ENCODE measurements at regions not wholly inside any gene's neighbourhood (a gene's known extent, or its start where the extent isn't known, plus 50 kb on each side); places are given as distances from the start of the nearest gene placed in this dataset.

GRCh38 chr9:108012405-108012804 is 522.8 kb upstream of the KLF4 start:
- H3K18ac ChIP-seq (ENCODE audit: low read depth, low read length), result no peak overlapping the region
- no peak overlapping the region for H4K8ac ChIP-seq (ENCODE audit: low read depth in 2 of 2, low read length in 2 of 2)
- no peak overlapping the region for H2AK9ac ChIP-seq (replicated peaks; ENCODE audit: low read depth, low read length, poor library complexity)
- BruUV-seq (replicated peaks), result no TSS peak
- dilution Hi-C loops (cut with HindIII; ENCODE audit: low sequenced_read_pairs, unreplicated experiment) (no loop called here), intact Hi-C loops (cut with micrococcal nuclease) (no loop called here), in situ Hi-C loops (cut with MboI; ENCODE audit: low sequenced_read_pairs) (no loop called here)
- CTCF ChIA-PET, result interaction anchor here (0.6 kb wide), 1 partner anchor 325 kb away, joined by 4 read pairs; no protein-coding TSS in a partner anchor
- H4K20me1 ChIP-seq (ENCODE audit: insufficient read depth, low read length), result no peaks in the 10 kb centered on the region
- TF ChIP-seq, protein P1, sequence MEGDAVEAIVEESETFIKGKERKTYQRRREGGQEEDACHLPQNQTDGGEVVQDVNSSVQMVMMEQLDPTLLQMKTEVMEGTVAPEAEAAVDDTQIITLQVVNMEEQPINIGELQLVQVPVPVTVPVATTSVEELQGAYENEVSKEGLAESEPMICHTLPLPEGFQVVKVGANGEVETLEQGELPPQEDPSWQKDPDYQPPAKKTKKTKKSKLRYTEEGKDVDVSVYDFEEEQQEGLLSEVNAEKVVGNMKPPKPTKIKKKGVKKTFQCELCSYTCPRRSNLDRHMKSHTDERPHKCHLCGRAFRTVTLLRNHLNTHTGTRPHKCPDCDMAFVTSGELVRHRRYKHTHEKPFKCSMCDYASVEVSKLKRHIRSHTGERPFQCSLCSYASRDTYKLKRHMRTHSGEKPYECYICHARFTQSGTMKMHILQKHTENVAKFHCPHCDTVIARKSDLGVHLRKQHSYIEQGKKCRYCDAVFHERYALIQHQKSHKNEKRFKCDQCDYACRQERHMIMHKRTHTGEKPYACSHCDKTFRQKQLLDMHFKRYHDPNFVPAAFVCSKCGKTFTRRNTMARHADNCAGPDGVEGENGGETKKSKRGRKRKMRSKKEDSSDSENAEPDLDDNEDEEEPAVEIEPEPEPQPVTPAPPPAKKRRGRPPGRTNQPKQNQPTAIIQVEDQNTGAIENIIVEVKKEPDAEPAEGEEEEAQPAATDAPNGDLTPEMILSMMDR (conservative IDR thresholded peaks at IDR 0.05; ENCODE audit: low read depth, low read length), result no peak
- TF ChIP-seq MAZ (IDR thresholded peaks at IDR 0.05; ENCODE audit: borderline replicate concordance, low read depth, low read length) (no peak), USF2 (IDR thresholded peaks at IDR 0.05; ENCODE audit: low read depth, low read length) (no peak)
- H2BK120ac ChIP-seq (ENCODE audit: low read depth, low read length), result no peak overlapping the region
- no peak overlapping the region for H3K56ac ChIP-seq (ENCODE audit: extremely low read depth, insufficient read depth, low read length)
- no peak overlapping the region for H3K4me3 ChIP-seq (ENCODE audit: insufficient read depth, low read depth, low read length)
- no peak overlapping the region for H4K91ac ChIP-seq (ENCODE audit: insufficient read depth, low read depth, low read length)
- H3K4ac ChIP-seq (ENCODE audit: low read depth, low read length), result no peak overlapping the region
- no peaks in the 10 kb centered on the region for H3K9me3 ChIP-seq (ENCODE audit: control insufficient read depth, insufficient read depth, low read length)
- H2BK5ac ChIP-seq (ENCODE audit: low read depth, low read length, poor library complexity, severe bottlenecking), result no peak overlapping the region
- H3K27ac ChIP-seq (ENCODE audit: insufficient read depth, low read length), result no peak overlapping the region
- no peak overlapping the region for H2BK20ac ChIP-seq (ENCODE audit: low read depth, low read length)
- H3K4me2 ChIP-seq (ENCODE audit: low read depth, low read length), result no peak overlapping the region
- H3K4me1 ChIP-seq (ENCODE audit: control insufficient read depth, insufficient read depth, low read length), result no peaks in the 10 kb centered on the region
- no peaks in the 10 kb centered on the region for H3K9me1 ChIP-seq (ENCODE audit: insufficient read depth, low read length)
- H3K36me3 ChIP-seq (ENCODE audit: control insufficient read depth, insufficient read depth, low read length), result no peaks in the 10 kb centered on the region
- no peak overlapping the region for H3K9ac ChIP-seq (ENCODE audit: low read depth, low read length)
- H3K14ac ChIP-seq (replicated peaks; ENCODE audit: low read depth, low read length), result no peak overlapping the region
- H2AK5ac ChIP-seq (ENCODE audit: low read depth, low read length), result no peak overlapping the region
- DNase-seq (no peak), ATAC-seq (ENCODE audit: low read depth) (no peak)
- no peaks in the 10 kb centered on the region for H3K79me1 ChIP-seq (ENCODE audit: low read depth in 1 of 2, low read length in 2 of 2)
- 85% methylated on average over 4 of the region's 4 CpGs; no CpG with 5 or more reads in 1 of the 2 experiments for WGBS, 2 experiments (ENCODE audit: extremely low coverage in 2 of 2, insufficient read length in 1 of 2)
- POLR2A ChIA-PET (ENCODE audit: unreplicated experiment), result no interaction called here
- H3K27me3 ChIP-seq (ENCODE audit: control insufficient read depth, insufficient read depth, low read length), result no peaks in the 10 kb centered on the region
- no peak overlapping the region for H3K23ac ChIP-seq (ENCODE audit: low read depth, low read length)
- H2BK15ac ChIP-seq (ENCODE audit: low read depth, low read length), result no peak overlapping the region
- H4K5ac ChIP-seq (ENCODE audit: low read depth, low read length), result no peak overlapping the region
- no peak overlapping the region for H2AFZ ChIP-seq (replicated peaks; ENCODE audit: low read length, poor library complexity)
